ENCODE measurements at regions not wholly inside any gene's neighbourhood (a gene's known extent, or its start where the extent isn't known, plus 50 kb on each side); places are given as distances from the start of the nearest gene placed in this dataset.

DNA sequence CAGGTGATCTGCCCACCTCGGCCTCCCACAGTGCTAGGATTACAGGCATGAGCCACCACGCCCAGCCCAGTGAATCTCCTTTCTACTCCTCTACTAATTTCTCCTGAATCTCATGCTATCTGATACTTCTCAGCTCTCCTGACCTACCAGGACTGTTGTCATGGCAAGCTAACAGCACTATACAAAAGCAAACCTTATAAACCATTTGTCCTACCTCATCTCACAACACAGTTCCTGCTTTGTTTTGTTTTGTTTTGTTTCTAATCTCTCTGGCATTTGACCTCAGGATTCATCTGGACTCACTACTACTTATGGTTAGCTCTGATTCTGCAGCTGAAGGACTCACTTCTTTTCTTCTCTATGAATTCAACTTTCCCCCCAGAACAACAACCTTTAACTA lies 734.8 kb downstream of the TLE1 start:
- CTCF ChIA-PET (ENCODE audit: low intra/inter-chr PET ratio, low total read pairs): no interaction called here
- FAIRE-seq (no peak), DNase-seq (ENCODE audit: low spot score) (no peak), ATAC-seq (no peak)
- H3K4me1 ChIP-seq (ENCODE audit: insufficient read depth, low read length): no peaks in the 10 kb centered on the region
- H3K27ac ChIP-seq (ENCODE audit: extremely low read length, insufficient read depth, low read length): no peak overlapping the region
- no peaks in the 10 kb centered on the region for H3K27me3 ChIP-seq (ENCODE audit: control insufficient read depth in 1 of 2, insufficient read depth in 2 of 2, low read length in 2 of 2)
- no peaks in the 10 kb centered on the region for H3K9me3 ChIP-seq (ENCODE audit: low read length)
- H3K79me2 ChIP-seq (ENCODE audit: insufficient read depth, low read length): no peaks in the 10 kb centered on the region
- intact Hi-C loops (cut with micrococcal nuclease; ENCODE audit: unreplicated experiment): no loop called here
- TF ChIP-seq ZFP90 (CRISPR knock-in tag; IDR thresholded peaks at IDR 0.05; ENCODE audit: borderline replicate concordance) (no peak), XBP1 (CRISPR knock-in tag; IDR thresholded peaks at IDR 0.05) (no peak), SNAI1 (CRISPR knock-in tag; IDR thresholded peaks at IDR 0.05; ENCODE audit: borderline replicate concordance) (no peak), KDM6A (CRISPR knock-in tag; IDR thresholded peaks at IDR 0.05; ENCODE audit: low read depth) (no peak), MAF1 (CRISPR knock-in tag; IDR thresholded peaks at IDR 0.05; ENCODE audit: borderline replicate concordance) (no peak), CHD2 (IDR thresholded peaks at IDR 0.05; ENCODE audit: low read depth, low read length) (no peak), ZNF367 (CRISPR knock-in tag; IDR thresholded peaks at IDR 0.05; ENCODE audit: borderline replicate concordance) (no peak), NFATC3 (CRISPR knock-in tag; IDR thresholded peaks at IDR 0.05) (no peak), RXRB (CRISPR knock-in tag; IDR thresholded peaks at IDR 0.05; ENCODE audit: borderline replicate concordance) (no peak), ZNF816 (CRISPR knock-in tag; IDR thresholded peaks at IDR 0.05; ENCODE audit: borderline replicate concordance) (no peak), MED8 (CRISPR knock-in tag; IDR thresholded peaks at IDR 0.05; ENCODE audit: insufficient replicate concordance) (no peak), ZNF580 (CRISPR knock-in tag; IDR thresholded peaks at IDR 0.05; ENCODE audit: borderline replicate concordance, low read depth) (no peak)
- TF ChIP-seq, protein P1, sequence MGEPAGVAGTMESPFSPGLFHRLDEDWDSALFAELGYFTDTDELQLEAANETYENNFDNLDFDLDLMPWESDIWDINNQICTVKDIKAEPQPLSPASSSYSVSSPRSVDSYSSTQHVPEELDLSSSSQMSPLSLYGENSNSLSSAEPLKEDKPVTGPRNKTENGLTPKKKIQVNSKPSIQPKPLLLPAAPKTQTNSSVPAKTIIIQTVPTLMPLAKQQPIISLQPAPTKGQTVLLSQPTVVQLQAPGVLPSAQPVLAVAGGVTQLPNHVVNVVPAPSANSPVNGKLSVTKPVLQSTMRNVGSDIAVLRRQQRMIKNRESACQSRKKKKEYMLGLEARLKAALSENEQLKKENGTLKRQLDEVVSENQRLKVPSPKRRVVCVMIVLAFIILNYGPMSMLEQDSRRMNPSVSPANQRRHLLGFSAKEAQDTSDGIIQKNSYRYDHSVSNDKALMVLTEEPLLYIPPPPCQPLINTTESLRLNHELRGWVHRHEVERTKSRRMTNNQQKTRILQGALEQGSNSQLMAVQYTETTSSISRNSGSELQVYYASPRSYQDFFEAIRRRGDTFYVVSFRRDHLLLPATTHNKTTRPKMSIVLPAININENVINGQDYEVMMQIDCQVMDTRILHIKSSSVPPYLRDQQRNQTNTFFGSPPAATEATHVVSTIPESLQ (CRISPR knock-in tag; conservative IDR thresholded peaks at IDR 0.05): no peak
- TF ChIP-seq, protein P2, sequence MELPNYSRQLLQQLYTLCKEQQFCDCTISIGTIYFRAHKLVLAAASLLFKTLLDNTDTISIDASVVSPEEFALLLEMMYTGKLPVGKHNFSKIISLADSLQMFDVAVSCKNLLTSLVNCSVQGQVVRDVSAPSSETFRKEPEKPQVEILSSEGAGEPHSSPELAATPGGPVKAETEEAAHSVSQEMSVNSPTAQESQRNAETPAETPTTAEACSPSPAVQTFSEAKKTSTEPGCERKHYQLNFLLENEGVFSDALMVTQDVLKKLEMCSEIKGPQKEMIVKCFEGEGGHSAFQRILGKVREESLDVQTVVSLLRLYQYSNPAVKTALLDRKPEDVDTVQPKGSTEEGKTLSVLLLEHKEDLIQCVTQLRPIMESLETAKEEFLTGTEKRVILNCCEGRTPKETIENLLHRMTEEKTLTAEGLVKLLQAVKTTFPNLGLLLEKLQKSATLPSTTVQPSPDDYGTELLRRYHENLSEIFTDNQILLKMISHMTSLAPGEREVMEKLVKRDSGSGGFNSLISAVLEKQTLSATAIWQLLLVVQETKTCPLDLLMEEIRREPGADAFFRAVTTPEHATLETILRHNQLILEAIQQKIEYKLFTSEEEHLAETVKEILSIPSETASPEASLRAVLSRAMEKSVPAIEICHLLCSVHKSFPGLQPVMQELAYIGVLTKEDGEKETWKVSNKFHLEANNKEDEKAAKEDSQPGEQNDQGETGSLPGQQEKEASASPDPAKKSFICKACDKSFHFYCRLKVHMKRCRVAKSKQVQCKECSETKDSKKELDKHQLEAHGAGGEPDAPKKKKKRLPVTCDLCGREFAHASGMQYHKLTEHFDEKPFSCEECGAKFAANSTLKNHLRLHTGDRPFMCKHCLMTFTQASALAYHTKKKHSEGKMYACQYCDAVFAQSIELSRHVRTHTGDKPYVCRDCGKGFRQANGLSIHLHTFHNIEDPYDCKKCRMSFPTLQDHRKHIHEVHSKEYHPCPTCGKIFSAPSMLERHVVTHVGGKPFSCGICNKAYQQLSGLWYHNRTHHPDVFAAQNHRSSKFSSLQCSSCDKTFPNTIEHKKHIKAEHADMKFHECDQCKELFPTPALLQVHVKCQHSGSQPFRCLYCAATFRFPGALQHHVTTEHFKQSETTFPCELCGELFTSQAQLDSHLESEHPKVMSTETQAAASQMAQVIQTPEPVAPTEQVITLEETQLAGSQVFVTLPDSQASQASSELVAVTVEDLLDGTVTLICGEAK (IDR thresholded peaks at IDR 0.05): no peak
- TF ChIP-seq, protein P2 (CRISPR knock-in tag; IDR thresholded peaks at IDR 0.05): no peak
- H3K9ac ChIP-seq (ENCODE audit: insufficient read depth, low read depth, low read length): no peak overlapping the region
- POLR2A ChIA-PET: no interaction called here
- H2AFZ ChIP-seq (ENCODE audit: low read length): no peak overlapping the region
- no peaks in the 10 kb centered on the region for H4K20me1 ChIP-seq (ENCODE audit: insufficient read depth, low read length)
- H3K4me2 ChIP-seq (ENCODE audit: low read depth, low read length): no peak overlapping the region
- no peaks in the 10 kb centered on the region for H3K36me3 ChIP-seq (replicated peaks in 1 of 2; ENCODE audit: control insufficient read depth in 1 of 2, insufficient read depth in 2 of 2, low read length in 2 of 2)
- BruUV-seq (replicated peaks): no TSS peak
- H3K4me3 ChIP-seq (replicated peaks in 1 of 3; ENCODE audit: insufficient read depth in 1 of 3, low read depth in 2 of 3, low read length in 3 of 3): no peak overlapping the region
- in situ Hi-C loops (cut with HindIII; ENCODE audit: extremely low pct_ligation_motif_present, low pct_unique_long_range_greater_than_20kb): no loop called here
- WGBS (ENCODE audit: low lambda C conversion rate): 0% methylated on average over 2 of the region's 2 CpGs
